Keratinocyte (primary cell): ENCODE measurements at regions not wholly inside any gene's neighbourhood (a gene's known extent, or its start where the extent isn't known, plus 50 kb on each side); places are given as distances from the start of the nearest gene placed in this dataset.
"Not testable (repeated sequence)": the region's sequence is repeated elsewhere in the genome, so short reads cannot be mapped to it uniquely, and the experiment has no call there.

Experiments used
- DNase-seq: peaks from one replicate; pipeline ENCODE4 v3.0.0-alpha.2; 2011; ENCODE audit warnings: low read depth, missing footprints, low spot score
- FAIRE-seq: peaks from 2 replicates; lab custom pipeline; 2011; peaks lifted over from hg19 to GRCh38; lab: Jason Lieb, UNC
- H2AFZ ChIP-seq: 2 replicates; pipeline ENCODE4 v1.6.0; 2012; ENCODE audit warnings: low read length, control low read depth, inconsistent platforms; ENCODE audit not compliant: control insufficient read depth
- H3K27ac ChIP-seq: 2 replicates; pipeline ENCODE4 v1.5.1; 2011; ENCODE audit warnings: low read length; ENCODE audit not compliant: control insufficient read depth, insufficient read depth
- H3K27me3 ChIP-seq: 3 replicates; pipeline ENCODE4 v1.6.0; 2011; ENCODE audit warnings: low read length; ENCODE audit not compliant: control insufficient read depth, insufficient read depth; ENCODE audit errors: extremely low read depth
- H3K36me3 ChIP-seq, 2 experiments: 2 replicates in 1 of 2; 3 replicates in 1 of 2; pipeline ENCODE4 v1.5.1; 2011; ENCODE audit warnings: low read length in 2 of 2, mild to moderate bottlenecking in 1 of 2; ENCODE audit not compliant: control insufficient read depth in 2 of 2, insufficient read depth in 2 of 2; ENCODE audit errors: extremely low read depth in 1 of 2
- H3K4me1 ChIP-seq: 3 replicates; pipeline ENCODE4 v1.5.1; 2011; ENCODE audit warnings: low read length; ENCODE audit not compliant: control insufficient read depth, insufficient read depth; ENCODE audit errors: extremely low read depth
- H3K4me2 ChIP-seq: 3 replicates; pipeline ENCODE4 v1.6.0; 2011; ENCODE audit warnings: low read depth, low read length; ENCODE audit not compliant: control insufficient read depth, insufficient read depth; ENCODE audit errors: extremely low read depth
- H3K4me3 ChIP-seq, 3 experiments: fragments of 200-600 bp in 1 of 3; sonication (generic) in 1 of 3; 2 replicates in 2 of 3; 3 replicates in 1 of 3; pipeline ENCODE4 v1.5.1; 2011 to 2016; ENCODE audit warnings: low read length in 3 of 3, mild to moderate bottlenecking in 3 of 3, control low read depth in 2 of 3, inconsistent platforms in 1 of 3, low read depth in 1 of 3, mixed read lengths in 1 of 3, mixed run types in 1 of 3, moderate library complexity in 1 of 3; ENCODE audit not compliant: control insufficient read depth in 2 of 3, insufficient read depth in 2 of 3; ENCODE audit errors: extremely low read depth in 1 of 3
- H3K79me2 ChIP-seq: 2 replicates; pipeline ENCODE4 v1.6.0; 2012; ENCODE audit warnings: low read length; ENCODE audit not compliant: control insufficient read depth, insufficient read depth
- H3K9ac ChIP-seq: 3 replicates; pipeline ENCODE4 v1.6.0; 2011; ENCODE audit warnings: low read length; ENCODE audit not compliant: control insufficient read depth, insufficient read depth; ENCODE audit errors: extremely low read depth
- H3K9me1 ChIP-seq: 3 replicates; pipeline ENCODE4 v1.6.0; 2011; ENCODE audit warnings: low read length; ENCODE audit not compliant: control insufficient read depth, insufficient read depth; ENCODE audit errors: extremely low read depth
- H3K9me3 ChIP-seq: 2 replicates; pipeline ENCODE4 v1.5.1; 2012; ENCODE audit warnings: low read depth, low read length; ENCODE audit not compliant: control insufficient read depth
- H4K20me1 ChIP-seq: 3 replicates; pipeline ENCODE4 v1.6.0; 2011; ENCODE audit warnings: low read length; ENCODE audit not compliant: control insufficient read depth, insufficient read depth; ENCODE audit errors: extremely low read depth
- EZH2 ChIP-seq: IDR thresholded peaks from one replicate; pipeline ENCODE4 v1.6.1; 2012; ENCODE audit warnings: inconsistent platforms, mild to moderate bottlenecking, low read length, moderate library complexity
- dilution Hi-C: fragments of 300-500 bp; cut with MboI; formaldehyde crosslinking; loops from one replicate; pipeline ENCODE4 v1.7.0; 2020; ENCODE audit warnings: low sequenced_read_pairs; ENCODE audit not compliant: extremely low pct_ligation_motif_present
- TF ChIP-seq, protein P1 (sequence below), 3 experiments: IDR thresholded peaks in 1 of 3; conservative IDR thresholded peaks in 1 of 3; optimal IDR thresholded peaks in 1 of 3; 2 replicates in 2 of 3; 3 replicates in 1 of 3; pipeline versions ENCODE3 to v1.5.1; 2011; ENCODE audit warnings: low read length in 3 of 3, mild to moderate bottlenecking in 3 of 3, moderate library complexity in 2 of 3, control low read depth in 1 of 3, inconsistent platforms in 1 of 3; ENCODE audit not compliant: insufficient read depth in 2 of 3; ENCODE audit errors: extremely low read depth in 1 of 3

DNA sequence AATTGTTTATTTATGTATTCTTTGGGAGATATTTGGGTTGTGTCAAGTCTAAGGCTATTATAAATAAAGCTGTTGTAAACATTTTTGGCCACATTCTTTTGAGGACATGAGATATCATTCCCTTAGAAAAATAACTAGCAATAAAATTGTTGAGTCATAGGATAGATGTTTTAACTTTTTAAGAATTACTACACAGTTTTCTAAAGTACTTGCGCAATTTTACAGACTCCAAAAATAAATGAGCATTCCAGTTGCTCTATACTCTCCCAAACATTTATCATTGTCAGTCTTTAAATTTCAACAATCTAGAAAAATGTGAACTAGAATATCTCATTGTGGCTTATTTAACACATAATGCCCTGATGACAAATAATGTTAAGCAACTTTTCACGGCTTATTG lies 189.1 kb upstream of the ADGRL3 start:
- no peak overlapping the region for H3K4me2 ChIP-seq
- no peaks in the 10 kb centered on the region for H3K9me1 ChIP-seq
- FAIRE-seq = no peak
- no peak for TF ChIP-seq EZH2
- TF ChIP-seq, protein P1, sequence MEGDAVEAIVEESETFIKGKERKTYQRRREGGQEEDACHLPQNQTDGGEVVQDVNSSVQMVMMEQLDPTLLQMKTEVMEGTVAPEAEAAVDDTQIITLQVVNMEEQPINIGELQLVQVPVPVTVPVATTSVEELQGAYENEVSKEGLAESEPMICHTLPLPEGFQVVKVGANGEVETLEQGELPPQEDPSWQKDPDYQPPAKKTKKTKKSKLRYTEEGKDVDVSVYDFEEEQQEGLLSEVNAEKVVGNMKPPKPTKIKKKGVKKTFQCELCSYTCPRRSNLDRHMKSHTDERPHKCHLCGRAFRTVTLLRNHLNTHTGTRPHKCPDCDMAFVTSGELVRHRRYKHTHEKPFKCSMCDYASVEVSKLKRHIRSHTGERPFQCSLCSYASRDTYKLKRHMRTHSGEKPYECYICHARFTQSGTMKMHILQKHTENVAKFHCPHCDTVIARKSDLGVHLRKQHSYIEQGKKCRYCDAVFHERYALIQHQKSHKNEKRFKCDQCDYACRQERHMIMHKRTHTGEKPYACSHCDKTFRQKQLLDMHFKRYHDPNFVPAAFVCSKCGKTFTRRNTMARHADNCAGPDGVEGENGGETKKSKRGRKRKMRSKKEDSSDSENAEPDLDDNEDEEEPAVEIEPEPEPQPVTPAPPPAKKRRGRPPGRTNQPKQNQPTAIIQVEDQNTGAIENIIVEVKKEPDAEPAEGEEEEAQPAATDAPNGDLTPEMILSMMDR (optimal IDR thresholded peaks at IDR 0.05 in 1 of 3, IDR thresholded peaks at IDR 0.05 in 1 of 3, conservative IDR thresholded peaks at IDR 0.05 in 1 of 3; ENCODE audit: extremely low read depth in 1 of 3, insufficient read depth in 2 of 3, low read length in 3 of 3) = no peak
- no peaks in the 10 kb centered on the region for H3K9me3 ChIP-seq
- H3K4me3 ChIP-seq = no peak overlapping the region
- no peak overlapping the region for H3K9ac ChIP-seq
- no peaks in the 10 kb centered on the region for H3K79me2 ChIP-seq
- no peaks in the 10 kb centered on the region for H3K27me3 ChIP-seq
- dilution Hi-C loops = no loop called here
- DNase-seq = no peak
- no peaks in the 10 kb centered on the region for H3K36me3 ChIP-seq
- no peaks in the 10 kb centered on the region for H3K4me1 ChIP-seq
- H2AFZ ChIP-seq = no peak overlapping the region
- H4K20me1 ChIP-seq = no peaks in the 10 kb centered on the region
- no peak overlapping the region for H3K27ac ChIP-seq

DNA sequence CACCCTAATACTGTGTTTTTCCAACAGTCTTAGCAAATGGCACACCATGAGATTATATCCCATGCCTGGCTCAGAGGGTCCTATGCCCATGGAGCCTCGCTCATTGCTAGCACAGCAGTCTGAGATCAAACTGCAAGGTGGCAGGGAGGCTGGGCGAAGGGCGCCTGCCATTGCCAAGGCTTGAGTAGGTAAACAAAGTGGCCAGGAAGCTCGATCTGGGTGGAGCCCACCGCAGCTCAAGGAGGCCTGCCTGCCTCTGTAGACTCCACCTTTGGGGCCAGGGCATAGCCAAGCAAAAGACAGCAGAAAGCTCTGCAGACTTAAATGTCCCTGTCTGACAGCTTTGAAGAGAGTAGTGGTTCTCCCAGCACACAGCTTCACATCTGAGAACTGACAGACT lies 188.2 kb upstream of the ADGRL3 start:
- H2AFZ ChIP-seq, H3K9ac ChIP-seq, H3K36me3 ChIP-seq, H3K79me2 ChIP-seq, FAIRE-seq, H3K9me3 ChIP-seq, H3K4me2 ChIP-seq, H3K9me1 ChIP-seq, DNase-seq, H3K27ac ChIP-seq, dilution Hi-C loops, H3K4me3 ChIP-seq, H3K27me3 ChIP-seq, H4K20me1 ChIP-seq, H3K4me1 ChIP-seq: not testable (repeated sequence)

DNA sequence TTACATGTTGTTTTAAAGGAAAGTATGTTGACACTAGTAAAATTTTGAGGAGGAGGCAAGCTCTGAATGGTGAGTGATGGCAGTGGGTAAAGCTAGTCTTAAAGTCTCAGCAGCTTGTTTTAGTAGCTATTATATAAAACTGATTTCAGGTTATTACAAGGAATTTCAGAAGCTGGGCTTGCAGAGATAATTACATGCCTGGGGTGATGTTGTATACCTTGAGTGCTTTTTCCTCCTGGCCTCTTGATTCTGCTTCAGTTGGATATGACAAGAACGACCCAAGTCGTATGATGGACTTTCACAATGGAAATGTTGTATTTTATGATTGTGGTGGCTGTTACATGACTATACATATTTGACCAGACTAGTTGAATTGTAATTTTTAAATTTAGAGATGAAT lies 175.5 kb upstream of the ADGRL3 start:
- Histone ChIP-seq H3K79me2 (no peaks in the 10 kb centered on the region), H4K20me1 (no peaks in the 10 kb centered on the region), H3K4me3 (no peak overlapping the region), H3K27me3 (no peaks in the 10 kb centered on the region), H3K4me2 (no peak overlapping the region), H3K4me1 (no peaks in the 10 kb centered on the region), H2AFZ (no peak overlapping the region), H3K9me3 (no peaks in the 10 kb centered on the region), H3K9ac (no peak overlapping the region), H3K36me3 (no peaks in the 10 kb centered on the region), H3K9me1 (no peaks in the 10 kb centered on the region), H3K27ac (no peak overlapping the region)
- TF ChIP-seq, protein P1 (optimal IDR thresholded peaks at IDR 0.05 in 1 of 3, IDR thresholded peaks at IDR 0.05 in 1 of 3, conservative IDR thresholded peaks at IDR 0.05 in 1 of 3; ENCODE audit: extremely low read depth in 1 of 3, insufficient read depth in 2 of 3, low read length in 3 of 3) = no peak
- TF ChIP-seq EZH2 = no peak
- no peak for FAIRE-seq
- no peak for DNase-seq
- dilution Hi-C loops = no loop called here
